ENCODE measurements at regions not wholly inside any gene's neighbourhood (a gene's known extent, or its start where the extent isn't known, plus 50 kb on each side); places are given as distances from the start of the nearest gene placed in this dataset.

DNA sequence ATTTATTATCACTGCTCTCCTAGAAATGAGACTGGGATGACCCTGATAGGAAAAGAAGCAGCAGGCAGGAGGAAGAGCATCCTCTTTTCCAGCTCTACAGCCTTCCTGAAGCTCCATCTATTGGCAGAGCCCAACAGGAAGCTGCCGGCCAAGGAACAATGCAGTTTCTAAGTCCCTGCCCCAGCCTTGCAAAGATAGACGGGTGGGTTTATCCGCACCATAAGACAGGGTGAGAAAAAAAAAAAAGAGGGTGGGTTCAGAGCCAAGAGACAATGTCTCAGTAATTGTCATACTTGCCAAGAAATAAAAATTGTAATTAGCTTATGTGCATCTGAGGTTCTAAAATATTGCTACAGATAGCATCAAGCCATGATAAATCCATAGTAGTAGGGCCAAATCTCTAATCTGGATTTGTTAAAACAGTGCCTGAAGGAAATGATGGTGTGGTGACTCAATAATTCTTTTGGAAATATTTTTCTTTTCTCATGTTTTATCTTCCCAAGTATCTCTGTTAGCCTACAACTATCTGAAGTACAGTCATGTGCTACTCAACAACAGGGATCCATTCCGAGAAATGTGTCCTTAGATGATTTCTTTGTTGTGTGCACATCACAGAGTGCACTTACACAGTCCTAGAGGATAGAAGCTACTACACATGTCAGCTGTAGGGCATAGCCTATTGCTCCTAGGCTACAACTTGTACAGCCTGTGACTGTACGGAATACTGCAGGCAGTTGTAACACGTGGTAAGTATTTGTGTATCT, 242.9 kb upstream of the CXCL12 start:
- H3K4me1 Mint-ChIP-seq = no peaks in the 10 kb centered on the region
- no peaks in the 10 kb centered on the region for H3K9me3 Mint-ChIP-seq
- H3K27me3 Mint-ChIP-seq = no peaks in the 10 kb centered on the region
- no peak overlapping the region for H3K27ac Mint-ChIP-seq
- DNase-seq (no peak), ATAC-seq (ENCODE audit: low read depth) (no peak)
- ChIA-PET CTCF (no interaction called here), POLR2A (no interaction called here)
- H3K4me3 Mint-ChIP-seq = no peak overlapping the region
- no peaks in the 10 kb centered on the region for H3K36me3 Mint-ChIP-seq (ENCODE audit: low read depth)
- intact Hi-C loops (cut with micrococcal nuclease) = no loop called here
- TF ChIP-seq, protein P1, sequence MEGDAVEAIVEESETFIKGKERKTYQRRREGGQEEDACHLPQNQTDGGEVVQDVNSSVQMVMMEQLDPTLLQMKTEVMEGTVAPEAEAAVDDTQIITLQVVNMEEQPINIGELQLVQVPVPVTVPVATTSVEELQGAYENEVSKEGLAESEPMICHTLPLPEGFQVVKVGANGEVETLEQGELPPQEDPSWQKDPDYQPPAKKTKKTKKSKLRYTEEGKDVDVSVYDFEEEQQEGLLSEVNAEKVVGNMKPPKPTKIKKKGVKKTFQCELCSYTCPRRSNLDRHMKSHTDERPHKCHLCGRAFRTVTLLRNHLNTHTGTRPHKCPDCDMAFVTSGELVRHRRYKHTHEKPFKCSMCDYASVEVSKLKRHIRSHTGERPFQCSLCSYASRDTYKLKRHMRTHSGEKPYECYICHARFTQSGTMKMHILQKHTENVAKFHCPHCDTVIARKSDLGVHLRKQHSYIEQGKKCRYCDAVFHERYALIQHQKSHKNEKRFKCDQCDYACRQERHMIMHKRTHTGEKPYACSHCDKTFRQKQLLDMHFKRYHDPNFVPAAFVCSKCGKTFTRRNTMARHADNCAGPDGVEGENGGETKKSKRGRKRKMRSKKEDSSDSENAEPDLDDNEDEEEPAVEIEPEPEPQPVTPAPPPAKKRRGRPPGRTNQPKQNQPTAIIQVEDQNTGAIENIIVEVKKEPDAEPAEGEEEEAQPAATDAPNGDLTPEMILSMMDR (IDR thresholded peaks at IDR 0.05) = no peak

DNA sequence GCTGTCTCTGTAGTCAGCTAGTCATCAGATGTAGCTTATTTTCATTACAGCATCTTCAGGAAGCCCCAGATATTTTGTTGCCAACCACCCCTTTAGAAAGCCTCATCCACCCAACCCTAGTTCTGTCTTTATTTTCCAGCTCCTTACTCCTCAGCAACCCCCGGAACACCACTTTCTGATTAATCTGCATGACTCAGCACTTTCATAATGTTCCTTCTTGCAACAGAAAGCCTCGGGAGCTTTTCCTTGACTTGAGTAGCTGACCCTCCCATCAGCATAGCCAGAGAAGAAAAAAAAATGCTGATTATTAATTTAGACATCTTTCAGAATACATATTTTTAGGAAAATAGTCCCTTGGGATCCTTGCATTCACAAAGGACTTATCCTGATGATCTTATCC, 244.0 kb upstream of the CXCL12 start:
- no peaks in the 10 kb centered on the region for H3K4me1 Mint-ChIP-seq
- no peak for DNase-seq
- POLR2A ChIA-PET = no interaction called here
- no peak for ATAC-seq (ENCODE audit: low read depth)
- TF ChIP-seq, protein P1 (IDR thresholded peaks at IDR 0.05) = no peak
- no peak overlapping the region for H3K27ac Mint-ChIP-seq
- H3K4me3 Mint-ChIP-seq = no peak overlapping the region
- intact Hi-C loops (cut with micrococcal nuclease) = no loop called here
- no peaks in the 10 kb centered on the region for H3K9me3 Mint-ChIP-seq
- H3K27me3 Mint-ChIP-seq = no peaks in the 10 kb centered on the region
- CTCF ChIA-PET = no interaction called here
- no peaks in the 10 kb centered on the region for H3K36me3 Mint-ChIP-seq (ENCODE audit: low read depth)

DNA sequence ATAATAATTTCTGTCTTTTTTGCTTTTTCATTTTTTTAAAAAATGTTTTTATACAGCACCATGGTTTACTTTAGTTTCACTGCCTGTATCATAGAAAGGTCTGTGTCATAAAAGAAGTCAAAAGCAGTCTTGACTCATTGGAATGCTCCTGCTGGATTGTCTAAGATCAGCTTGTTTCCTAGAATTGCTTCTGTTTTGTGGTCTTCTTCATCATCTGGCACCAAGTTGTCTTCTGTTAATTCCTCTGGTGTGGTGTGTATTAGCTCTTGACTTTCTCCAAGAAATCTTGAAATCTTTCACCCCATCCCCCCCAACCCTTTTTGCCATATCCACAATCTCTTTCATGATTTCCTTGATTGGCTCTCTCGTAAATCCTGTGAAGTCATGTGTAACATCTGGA, 250.3 kb upstream of the CXCL12 start:
- no peaks in the 10 kb centered on the region for H3K36me3 Mint-ChIP-seq (ENCODE audit: low read depth)
- no peaks in the 10 kb centered on the region for H3K27me3 Mint-ChIP-seq
- no peaks in the 10 kb centered on the region for H3K4me1 Mint-ChIP-seq
- H3K9me3 Mint-ChIP-seq = peaks cover 8% of the 10 kb centered on the region
- intact Hi-C loops (cut with micrococcal nuclease) = no loop called here
- ChIA-PET CTCF (no interaction called here), POLR2A (no interaction called here)
- no peak overlapping the region for H3K27ac Mint-ChIP-seq
- ATAC-seq (ENCODE audit: low read depth) (no peak), DNase-seq (no peak)
- no peak overlapping the region for H3K4me3 Mint-ChIP-seq
- TF ChIP-seq, protein P1 (IDR thresholded peaks at IDR 0.05) = no peak

DNA sequence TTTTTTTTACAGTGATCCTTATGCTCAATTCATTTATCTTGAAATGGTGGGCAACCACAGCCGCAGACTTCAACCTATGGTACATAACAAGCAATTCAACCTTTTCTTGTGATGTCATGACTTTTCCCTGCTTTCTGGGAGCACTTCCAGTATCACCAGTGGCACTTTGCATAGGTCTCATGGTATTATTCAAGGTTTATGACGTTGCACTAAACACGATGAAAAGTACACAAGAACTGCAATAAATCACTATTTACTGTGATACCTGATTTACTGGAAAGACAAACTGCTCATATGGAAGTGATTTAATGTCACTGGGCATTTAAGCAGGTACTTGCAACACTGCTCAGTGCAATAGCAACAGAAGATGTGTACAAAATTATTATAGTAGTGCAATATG, 251.7 kb upstream of the CXCL12 start:
- H3K9me3 Mint-ChIP-seq = peaks cover 8% of the 10 kb centered on the region

DNA sequence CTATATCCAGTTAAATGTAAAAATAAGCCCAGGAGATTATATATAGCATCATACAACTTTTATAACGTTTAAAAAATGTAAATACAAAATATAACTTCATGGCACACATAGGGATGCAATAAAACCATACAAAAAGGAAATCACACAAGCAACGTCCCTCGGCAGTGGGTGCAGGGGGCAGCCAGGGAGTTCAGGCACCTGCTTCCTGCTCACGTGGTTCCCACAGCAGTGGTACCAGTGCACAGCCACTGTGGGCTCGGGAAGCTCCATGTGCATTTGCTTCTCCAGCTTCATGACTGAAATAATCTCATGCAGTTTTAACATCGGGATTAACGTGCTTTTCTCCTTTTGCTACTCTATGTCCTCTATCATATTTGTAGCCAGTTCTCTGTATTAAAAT, 255.5 kb upstream of the CXCL12 start:
- ChIA-PET POLR2A (no interaction called here), CTCF (no interaction called here)
- no peaks in the 10 kb centered on the region for H3K4me1 Mint-ChIP-seq
- H3K27me3 Mint-ChIP-seq = no peaks in the 10 kb centered on the region
- H3K4me3 Mint-ChIP-seq = no peak overlapping the region
- H3K27ac Mint-ChIP-seq = no peak overlapping the region
- H3K9me3 Mint-ChIP-seq = peaks cover 14% of the 10 kb centered on the region
- H3K36me3 Mint-ChIP-seq (ENCODE audit: low read depth) = no peaks in the 10 kb centered on the region
- DNase-seq (no peak), ATAC-seq (ENCODE audit: low read depth) (no peak)
- TF ChIP-seq, protein P1 (IDR thresholded peaks at IDR 0.05) = no peak
- intact Hi-C loops (cut with micrococcal nuclease) = no loop called here

More for the DNA sequence above, 251.7 kb upstream of the CXCL12 start:
- no peak overlapping the region for H3K27ac Mint-ChIP-seq
- ATAC-seq (ENCODE audit: low read depth) = no peak
- CTCF ChIA-PET = no interaction called here
- no peak overlapping the region for H3K4me3 Mint-ChIP-seq
- POLR2A ChIA-PET = no interaction called here
- H3K4me1 Mint-ChIP-seq = no peaks in the 10 kb centered on the region
- intact Hi-C loops (cut with micrococcal nuclease) = no loop called here
- TF ChIP-seq, protein P1 (IDR thresholded peaks at IDR 0.05) = no peak
- no peak for DNase-seq
- no peaks in the 10 kb centered on the region for H3K27me3 Mint-ChIP-seq
- no peaks in the 10 kb centered on the region for H3K36me3 Mint-ChIP-seq (ENCODE audit: low read depth)

Data from activated B cell treated with CpG ODN at 0.5 μM for 24 hours (primary cell).